Esophagus muscularis mucosa (tissue), 4 donors: ENCODE measurements at regions not wholly inside any gene's neighbourhood (a gene's known extent, or its start where the extent isn't known, plus 50 kb on each side); places are given as distances from the start of the nearest gene placed in this dataset.

Experiments used
- EP300 ChIP-seq: sonication (generic); formaldehyde crosslinking; IDR thresholded peaks from one replicate; pipeline ENCODE4 v1.6.1; 2017; ENCODE audit warnings: antibody characterized with exemption
- POLR2A ChIP-seq: fragments of 450-650 bp; IDR thresholded peaks from one replicate; pipeline ENCODE4 v1.6.1; 2017; ENCODE audit warnings: antibody characterized with exemption, moderate library complexity, mild to moderate bottlenecking, low read depth
- POLR2AphosphoS5 ChIP-seq, 2 donors: sonication (generic); formaldehyde crosslinking; IDR thresholded peaks; one replicate each; pipeline ENCODE4 v1.6.1; 2017; ENCODE audit warnings: antibody characterized with exemption in 2 of 2
- TF ChIP-seq, protein P1 (sequence below), 3 experiments: fragments of 200-600 bp in 2 of 3; fragments of 450-650 bp in 1 of 3; sonication (generic) in 2 of 3; IDR thresholded peaks; one replicate each; pipeline ENCODE4 v1.5.1; 2017 to 2019; ENCODE audit warnings: antibody characterized with exemption in 3 of 3, mild to moderate bottlenecking in 2 of 3, moderate library complexity in 1 of 3

DNA sequence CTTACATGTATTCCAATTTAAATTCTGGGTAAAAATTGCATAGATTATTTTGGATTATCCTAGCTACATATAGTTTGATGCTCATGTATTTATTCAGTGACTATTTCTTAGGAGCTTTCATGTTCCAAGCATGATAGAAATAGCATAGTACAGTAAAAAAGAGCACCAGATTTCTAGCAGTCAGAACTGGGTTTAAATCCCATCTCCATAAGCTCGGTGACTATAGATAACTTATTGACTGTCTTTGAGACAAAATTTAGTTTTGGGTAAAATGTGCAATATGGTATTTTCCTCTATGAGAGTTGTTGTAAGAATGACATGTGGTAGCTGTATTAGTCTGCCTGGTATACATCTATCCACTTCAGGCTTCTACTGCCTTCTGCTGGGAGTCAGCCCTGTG, 889.6 kb downstream of the DTWD2 start:
- TF ChIP-seq, protein P1, sequence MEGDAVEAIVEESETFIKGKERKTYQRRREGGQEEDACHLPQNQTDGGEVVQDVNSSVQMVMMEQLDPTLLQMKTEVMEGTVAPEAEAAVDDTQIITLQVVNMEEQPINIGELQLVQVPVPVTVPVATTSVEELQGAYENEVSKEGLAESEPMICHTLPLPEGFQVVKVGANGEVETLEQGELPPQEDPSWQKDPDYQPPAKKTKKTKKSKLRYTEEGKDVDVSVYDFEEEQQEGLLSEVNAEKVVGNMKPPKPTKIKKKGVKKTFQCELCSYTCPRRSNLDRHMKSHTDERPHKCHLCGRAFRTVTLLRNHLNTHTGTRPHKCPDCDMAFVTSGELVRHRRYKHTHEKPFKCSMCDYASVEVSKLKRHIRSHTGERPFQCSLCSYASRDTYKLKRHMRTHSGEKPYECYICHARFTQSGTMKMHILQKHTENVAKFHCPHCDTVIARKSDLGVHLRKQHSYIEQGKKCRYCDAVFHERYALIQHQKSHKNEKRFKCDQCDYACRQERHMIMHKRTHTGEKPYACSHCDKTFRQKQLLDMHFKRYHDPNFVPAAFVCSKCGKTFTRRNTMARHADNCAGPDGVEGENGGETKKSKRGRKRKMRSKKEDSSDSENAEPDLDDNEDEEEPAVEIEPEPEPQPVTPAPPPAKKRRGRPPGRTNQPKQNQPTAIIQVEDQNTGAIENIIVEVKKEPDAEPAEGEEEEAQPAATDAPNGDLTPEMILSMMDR (IDR thresholded peaks at IDR 0.05), result no peak
- no peak for TF ChIP-seq POLR2A
- no peak for TF ChIP-seq EP300
- no peak for TF ChIP-seq POLR2AphosphoS5 (IDR thresholded peaks at IDR 0.05)
